PC-3 (cell line): ENCODE measurements at regions not wholly inside any gene's neighbourhood (a gene's known extent, or its start where the extent isn't known, plus 50 kb on each side); places are given as distances from the start of the nearest gene placed in this dataset.

Experiments used
- ATAC-seq: fragments of 200-7000 bp; cut with Tn5 transposase; 2 replicates; pipeline ENCODE4 v1.9.1; 2020; ENCODE audit warnings: mild to moderate bottlenecking, moderate library complexity
- BruUV-seq: library from RNA; stranded (reverse); fragments of 400-500 nt; replicated peaks from 2 replicates; lab custom pipeline; 2021; lab: Mats Ljungman, UMichigan
- CTCF ChIA-PET: fragments of 300-600 bp; sonication (Branson Sonifier 250); formaldehyde crosslinking; loops from one replicate; lab custom pipeline; 2022; ENCODE audit warnings: antibody characterized with exemption; lab: Charles Lee
- POLR2A ChIA-PET: fragments of 300-600 bp; sonication (Branson Sonifier 250); formaldehyde crosslinking; loops from one replicate; lab custom pipeline; 2022; ENCODE audit warnings: antibody characterized with exemption; ENCODE audit not compliant: unreplicated experiment; lab: Charles Lee
- DNase-seq: peaks from one replicate; pipeline ENCODE4 v3.0.0-alpha.2; 2015
- H2AFZ ChIP-seq: fragments of 300-600 bp; sonication (generic); 2 replicates; pipeline ENCODE4 v1.6.0; 2016; ENCODE audit warnings: antibody characterized with exemption, low read length
- H3F3A ChIP-seq: fragments of 300-600 bp; sonication (generic); one replicate; pipeline ENCODE4 v1.6.0; 2017; ENCODE audit warnings: antibody characterized with exemption, low read length, control low read depth, mild to moderate bottlenecking; ENCODE audit not compliant: unreplicated experiment
- H3K27ac ChIP-seq: fragments of 300-600 bp; sonication (generic); 2 replicates; pipeline ENCODE4 v1.5.1; 2016; ENCODE audit warnings: mild to moderate bottlenecking, low read length
- H3K27me3 ChIP-seq: fragments of 300-600 bp; sonication (generic); 2 replicates; pipeline ENCODE4 v1.6.1; 2016; ENCODE audit warnings: low read length, mixed read lengths
- H3K36me3 ChIP-seq: fragments of 300-600 bp; sonication (generic); 2 replicates; pipeline ENCODE4 v1.6.1; 2016; ENCODE audit warnings: low read depth, mixed run types, low read length, mixed read lengths
- H3K4me1 ChIP-seq: fragments of 300-600 bp; sonication (generic); 2 replicates; pipeline ENCODE4 v1.5.1; 2016; ENCODE audit warnings: low read length; ENCODE audit not compliant: insufficient read depth
- H3K4me2 ChIP-seq: fragments of 300-600 bp; sonication (generic); 2 replicates; pipeline ENCODE4 v1.6.0; 2016; ENCODE audit warnings: low read length
- H3K4me3 ChIP-seq: fragments of 300-600 bp; sonication (generic); 2 replicates; pipeline ENCODE4 v1.5.1; 2016; ENCODE audit warnings: mild to moderate bottlenecking, low read length, mixed read lengths
- H3K79me2 ChIP-seq: fragments of 300-600 bp; sonication (generic); 2 replicates; pipeline ENCODE4 v1.6.1; 2017; ENCODE audit warnings: low read length, mixed read lengths
- H3K9ac ChIP-seq: fragments of 300-600 bp; sonication (generic); 2 replicates; pipeline ENCODE4 v1.6.0; 2016; ENCODE audit warnings: mild to moderate bottlenecking, low read length
- H3K9me2 ChIP-seq: fragments of 300-600 bp; sonication (generic); replicated peaks from 2 replicates; pipeline ENCODE4 v1.6.1; 2016; ENCODE audit warnings: mixed run types, low read length, mixed read lengths
- H3K9me3 ChIP-seq: fragments of 300-600 bp; sonication (generic); 2 replicates; pipeline ENCODE4 v1.6.1; 2016; ENCODE audit warnings: low read length, mixed read lengths
- H4K20me1 ChIP-seq: fragments of 300-600 bp; sonication (generic); 2 replicates; pipeline ENCODE4 v1.6.1; 2016; ENCODE audit warnings: low read length, mixed read lengths
- EZH2 ChIP-seq: fragments of 300-600 bp; sonication (generic); IDR thresholded peaks from one replicate; pipeline ENCODE4 v1.6.1; 2017; ENCODE audit warnings: antibody characterized with exemption, mild to moderate bottlenecking, low read length; ENCODE audit not compliant: unreplicated experiment
- EZH2phosphoT487 ChIP-seq: fragments of 300-600 bp; sonication (generic); IDR thresholded peaks from 2 replicates; pipeline ENCODE4 v1.6.1; 2018; ENCODE audit warnings: mild to moderate bottlenecking, antibody characterized with exemption, low read length, borderline replicate concordance
- intact Hi-C: fragments of 100-400 bp; cut with micrococcal nuclease; formaldehyde crosslinking; loops from 2 replicates; pipeline ENCODE4 v1.9.0; 2023
- TF ChIP-seq, protein P1 (sequence below): fragments of 300-600 bp; sonication (generic); conservative IDR thresholded peaks from 2 replicates; pipeline ENCODE4 v1.5.1; 2017; ENCODE audit warnings: antibody characterized with exemption, low read depth, mild to moderate bottlenecking, low read length

- Histone ChIP-seq H4K20me1 (no peaks in the 10 kb centered on the region), H3K27me3 (no peaks in the 10 kb centered on the region), H3K9me3 (no peaks in the 10 kb centered on the region), H3K9ac (no peak overlapping the region), H3K4me1 (no peaks in the 10 kb centered on the region), H3K4me2 (no peak overlapping the region), H3K36me3 (no peaks in the 10 kb centered on the region), H3K27ac (no peak overlapping the region), H3K9me2 (no peaks in the 10 kb centered on the region), H2AFZ (no peak overlapping the region), H3K79me2 (no peaks in the 10 kb centered on the region), H3F3A (no peaks in the 10 kb centered on the region), H3K4me3 (no peak overlapping the region)
- POLR2A ChIA-PET: no interaction called here
- CTCF ChIA-PET: no interaction called here
- BruUV-seq: no TSS peak
- TF ChIP-seq EZH2: no peak
- TF ChIP-seq, protein P1, sequence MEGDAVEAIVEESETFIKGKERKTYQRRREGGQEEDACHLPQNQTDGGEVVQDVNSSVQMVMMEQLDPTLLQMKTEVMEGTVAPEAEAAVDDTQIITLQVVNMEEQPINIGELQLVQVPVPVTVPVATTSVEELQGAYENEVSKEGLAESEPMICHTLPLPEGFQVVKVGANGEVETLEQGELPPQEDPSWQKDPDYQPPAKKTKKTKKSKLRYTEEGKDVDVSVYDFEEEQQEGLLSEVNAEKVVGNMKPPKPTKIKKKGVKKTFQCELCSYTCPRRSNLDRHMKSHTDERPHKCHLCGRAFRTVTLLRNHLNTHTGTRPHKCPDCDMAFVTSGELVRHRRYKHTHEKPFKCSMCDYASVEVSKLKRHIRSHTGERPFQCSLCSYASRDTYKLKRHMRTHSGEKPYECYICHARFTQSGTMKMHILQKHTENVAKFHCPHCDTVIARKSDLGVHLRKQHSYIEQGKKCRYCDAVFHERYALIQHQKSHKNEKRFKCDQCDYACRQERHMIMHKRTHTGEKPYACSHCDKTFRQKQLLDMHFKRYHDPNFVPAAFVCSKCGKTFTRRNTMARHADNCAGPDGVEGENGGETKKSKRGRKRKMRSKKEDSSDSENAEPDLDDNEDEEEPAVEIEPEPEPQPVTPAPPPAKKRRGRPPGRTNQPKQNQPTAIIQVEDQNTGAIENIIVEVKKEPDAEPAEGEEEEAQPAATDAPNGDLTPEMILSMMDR: no peak
- no peak for TF ChIP-seq EZH2phosphoT487
- intact Hi-C loops: no loop called here
- ATAC-seq (no peak), DNase-seq (no peak)
Measured at GRCh38 chr3:65173841-65174240, 486.0 kb upstream of the ADAMTS9 start.

DNA sequence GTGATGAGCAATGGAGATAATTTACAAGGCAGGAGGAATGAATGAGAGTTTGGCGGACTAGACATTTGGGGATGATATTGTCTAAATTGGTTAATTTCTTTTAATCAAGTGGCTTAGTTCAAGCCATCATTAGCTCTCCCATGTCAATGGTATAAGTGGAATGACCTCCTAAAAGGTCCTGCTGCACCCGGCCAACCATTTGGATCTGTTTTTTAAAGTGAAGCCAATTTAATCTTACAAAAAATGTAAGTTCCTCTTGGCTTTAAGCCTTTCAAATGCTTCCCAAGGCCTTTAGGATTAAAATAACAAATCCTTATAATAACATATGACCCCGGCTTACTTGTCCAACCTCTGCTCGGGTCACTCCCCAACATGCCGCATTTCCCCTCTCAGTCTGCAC is 484.4 kb upstream of the ADAMTS9 start:
- intact Hi-C loops: no loop called here
- no TSS peak for BruUV-seq
- no peak overlapping the region for H3K4me3 ChIP-seq

GRCh38 chr3:65170390-65171042 is 482.7 kb upstream of the ADAMTS9 start:
- Histone ChIP-seq H3K36me3 (no peaks in the 10 kb centered on the region), H3K79me2 (no peaks in the 10 kb centered on the region), H3K9me3 (no peaks in the 10 kb centered on the region), H3K9me2 (no peaks in the 10 kb centered on the region), H4K20me1 (no peaks in the 10 kb centered on the region), H3K27ac (no peak overlapping the region), H3F3A (no peaks in the 10 kb centered on the region), H3K4me2 (no peak overlapping the region), H3K4me3 (no peak overlapping the region), H2AFZ (no peak overlapping the region), H3K9ac (no peak overlapping the region), H3K27me3 (no peaks in the 10 kb centered on the region), H3K4me1 (no peaks in the 10 kb centered on the region)
- ChIA-PET CTCF (no interaction called here), POLR2A (no interaction called here)
- DNase-seq (no peak), ATAC-seq (no peak)
- TF ChIP-seq EZH2phosphoT487: no peak
- TF ChIP-seq EZH2: no peak
- TF ChIP-seq, protein P1: no peak
- intact Hi-C loops: no loop called here
- no TSS peak for BruUV-seq

More for the DNA sequence above, 484.4 kb upstream of the ADAMTS9 start:
- no peak overlapping the region for H3K4me2 ChIP-seq
- no peak for TF ChIP-seq EZH2
- TF ChIP-seq EZH2phosphoT487: no peak
- TF ChIP-seq, protein P1: no peak
- no peaks in the 10 kb centered on the region for H3K4me1 ChIP-seq
- no peak overlapping the region for H3K27ac ChIP-seq
- no peaks in the 10 kb centered on the region for H3K36me3 ChIP-seq
- H3K9me2 ChIP-seq: no peaks in the 10 kb centered on the region
- POLR2A ChIA-PET: no interaction called here
- H3K9me3 ChIP-seq: no peaks in the 10 kb centered on the region
- no peak overlapping the region for H3K9ac ChIP-seq
- CTCF ChIA-PET: no interaction called here
- no peaks in the 10 kb centered on the region for H3K27me3 ChIP-seq
- ATAC-seq (no peak), DNase-seq (no peak)
- no peaks in the 10 kb centered on the region for H3F3A ChIP-seq
- no peak overlapping the region for H2AFZ ChIP-seq
- no peaks in the 10 kb centered on the region for H4K20me1 ChIP-seq
- no peaks in the 10 kb centered on the region for H3K79me2 ChIP-seq
